Fibroblast of mammary gland (primary cell): ENCODE measurements at regions not wholly inside any gene's neighbourhood (a gene's known extent, or its start where the extent isn't known, plus 50 kb on each side); places are given as distances from the start of the nearest gene placed in this dataset.

Experiments used
- DNase-seq: peaks from one replicate; pipeline ENCODE4 v3.0.0-alpha.2; 2010; ENCODE audit warnings: low read depth
- H3K4me3 ChIP-seq: 2 replicates; pipeline ENCODE4 v1.5.1; 2011; ENCODE audit warnings: low read depth, mild to moderate bottlenecking, low read length, moderate library complexity; ENCODE audit not compliant: control insufficient read depth
- CTCF ChIP-seq: conservative IDR thresholded peaks from 2 replicates; pipeline ENCODE4 v1.5.1; 2011; ENCODE audit warnings: low read depth, low read length, inconsistent platforms; ENCODE audit not compliant: control insufficient read depth, insufficient read depth

GRCh38 chr1:190762325-190762724 is 284.7 kb upstream of the BRINP3 start:
- no peak overlapping the region for H3K4me3 ChIP-seq
- no peak for TF ChIP-seq CTCF
- DNase-seq: no peak

- DNase-seq: no peak
- no peak for TF ChIP-seq CTCF
- no peak overlapping the region for H3K4me3 ChIP-seq
Measured at GRCh38 chr1:190792873-190793272, 315.2 kb upstream of the BRINP3 start.

GRCh38 chr1:190807629-190808028 is 330.0 kb upstream of the BRINP3 start:
- no peak overlapping the region for H3K4me3 ChIP-seq
- TF ChIP-seq CTCF: no peak

GRCh38 chr1:190808035-190808434 is 330.4 kb upstream of the BRINP3 start:
- no peak for TF ChIP-seq CTCF
- DNase-seq: no peak
- no peak overlapping the region for H3K4me3 ChIP-seq

More at GRCh38 chr1:190807629-190808028, 330.0 kb upstream of the BRINP3 start:
- no peak for DNase-seq

- DNase-seq: no peak
- TF ChIP-seq CTCF: no peak
- no peak overlapping the region for H3K4me3 ChIP-seq
Measured at GRCh38 chr1:190809312-190809711, 331.6 kb upstream of the BRINP3 start.

- no peak for TF ChIP-seq CTCF
- DNase-seq: no peak
- no peak overlapping the region for H3K4me3 ChIP-seq
Measured at GRCh38 chr1:190812996-190813395, 335.3 kb upstream of the BRINP3 start.

- no peak for DNase-seq
- TF ChIP-seq CTCF: no peak
Measured at GRCh38 chr1:190832511-190832910, 354.8 kb upstream of the BRINP3 start.

More at GRCh38 chr1:190832511-190832910, 354.8 kb upstream of the BRINP3 start:
- no peak overlapping the region for H3K4me3 ChIP-seq
